ENCODE measurements at regions not wholly inside any gene's neighbourhood (a gene's known extent, or its start where the extent isn't known, plus 50 kb on each side); places are given as distances from the start of the nearest gene placed in this dataset.

DNA sequence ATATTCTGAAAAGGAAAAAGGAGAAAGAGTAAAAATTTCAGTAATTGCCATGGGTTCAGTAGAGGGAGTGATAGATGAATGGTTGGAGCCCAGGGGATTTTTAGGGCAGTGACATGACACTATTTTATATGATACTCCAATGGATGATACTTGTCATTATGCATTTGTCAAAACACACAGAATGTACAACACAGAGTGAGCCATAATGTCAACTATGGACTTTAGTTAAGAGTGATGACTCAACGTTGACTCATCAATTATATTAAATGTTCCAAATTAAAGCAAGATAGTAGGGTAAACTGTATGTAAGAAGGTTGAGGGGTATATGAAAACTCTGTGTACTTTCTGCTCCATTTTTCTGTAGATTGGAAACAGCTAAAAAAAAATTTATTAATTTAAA, 586.4 kb downstream of the TAF11L14 start:
- TF ChIP-seq, protein P1, sequence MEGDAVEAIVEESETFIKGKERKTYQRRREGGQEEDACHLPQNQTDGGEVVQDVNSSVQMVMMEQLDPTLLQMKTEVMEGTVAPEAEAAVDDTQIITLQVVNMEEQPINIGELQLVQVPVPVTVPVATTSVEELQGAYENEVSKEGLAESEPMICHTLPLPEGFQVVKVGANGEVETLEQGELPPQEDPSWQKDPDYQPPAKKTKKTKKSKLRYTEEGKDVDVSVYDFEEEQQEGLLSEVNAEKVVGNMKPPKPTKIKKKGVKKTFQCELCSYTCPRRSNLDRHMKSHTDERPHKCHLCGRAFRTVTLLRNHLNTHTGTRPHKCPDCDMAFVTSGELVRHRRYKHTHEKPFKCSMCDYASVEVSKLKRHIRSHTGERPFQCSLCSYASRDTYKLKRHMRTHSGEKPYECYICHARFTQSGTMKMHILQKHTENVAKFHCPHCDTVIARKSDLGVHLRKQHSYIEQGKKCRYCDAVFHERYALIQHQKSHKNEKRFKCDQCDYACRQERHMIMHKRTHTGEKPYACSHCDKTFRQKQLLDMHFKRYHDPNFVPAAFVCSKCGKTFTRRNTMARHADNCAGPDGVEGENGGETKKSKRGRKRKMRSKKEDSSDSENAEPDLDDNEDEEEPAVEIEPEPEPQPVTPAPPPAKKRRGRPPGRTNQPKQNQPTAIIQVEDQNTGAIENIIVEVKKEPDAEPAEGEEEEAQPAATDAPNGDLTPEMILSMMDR (optimal IDR thresholded peaks at IDR 0.05 in 1 of 3, IDR thresholded peaks at IDR 0.05 in 1 of 3, conservative IDR thresholded peaks at IDR 0.05 in 1 of 3; ENCODE audit: extremely low read depth in 1 of 3, insufficient read depth in 2 of 3, low read length in 3 of 3): no peak
- no peak for TF ChIP-seq EZH2 (IDR thresholded peaks at IDR 0.05; ENCODE audit: low read length)
